H9 (cell line): ENCODE measurements at regions not wholly inside any gene's neighbourhood (a gene's known extent, or its start where the extent isn't known, plus 50 kb on each side); places are given as distances from the start of the nearest gene placed in this dataset.

Experiments used
- DNase-seq: peaks from one replicate; pipeline ENCODE4 v3.0.0-alpha.2; 2017
- H2AFZ ChIP-seq: one replicate; pipeline ENCODE4 v1.6.1; 2013; ENCODE audit warnings: mild to moderate bottlenecking, low read length, control low read depth, moderate library complexity
- H2AK5ac ChIP-seq: 2 replicates; pipeline ENCODE4 v1.6.1; 2013; ENCODE audit warnings: low read length, control low read depth, mixed read lengths; ENCODE audit not compliant: insufficient read length
- H2BK120ac ChIP-seq: one replicate; pipeline ENCODE4 v1.6.1; 2013; ENCODE audit warnings: low read depth, mild to moderate bottlenecking, low read length, control low read depth, inconsistent platforms; ENCODE audit not compliant: poor library complexity, severe bottlenecking
- H2BK12ac ChIP-seq: 2 replicates; pipeline ENCODE4 v1.6.1; 2013; ENCODE audit warnings: low read length, control low read depth, mixed read lengths, low read depth; ENCODE audit not compliant: insufficient read length
- H2BK15ac ChIP-seq: 2 replicates; pipeline ENCODE4 v1.6.1; 2013; ENCODE audit warnings: low read depth, low read length, control low read depth
- H2BK20ac ChIP-seq: one replicate; pipeline ENCODE4 v1.6.1; 2013; ENCODE audit warnings: low read depth, mild to moderate bottlenecking, low read length, control low read depth, inconsistent platforms; ENCODE audit not compliant: poor library complexity, severe bottlenecking
- H2BK5ac ChIP-seq: 2 replicates; pipeline ENCODE4 v1.6.1; 2013; ENCODE audit warnings: low read length, control low read depth, mixed read lengths; ENCODE audit not compliant: insufficient read length
- H3K14ac ChIP-seq: 2 replicates; pipeline ENCODE4 v1.6.1; 2013; ENCODE audit warnings: low read length, control low read depth; ENCODE audit not compliant: insufficient read depth
- H3K18ac ChIP-seq: 2 replicates; pipeline ENCODE4 v1.6.1; 2013; ENCODE audit warnings: low read depth, mild to moderate bottlenecking, mixed read lengths, low read length, control low read depth; ENCODE audit not compliant: insufficient read length
- H3K23ac ChIP-seq: 2 replicates; pipeline ENCODE4 v1.6.1; 2013; ENCODE audit warnings: low read length, control low read depth, mixed read lengths, low read depth; ENCODE audit not compliant: insufficient read length
- H3K23me2 ChIP-seq: 2 replicates; pipeline ENCODE4 v1.6.1; 2013; ENCODE audit warnings: low read depth, mild to moderate bottlenecking, mixed read lengths, low read length, control low read depth; ENCODE audit not compliant: insufficient read length, poor library complexity, severe bottlenecking
- H3K27ac ChIP-seq: 2 replicates; pipeline ENCODE4 v1.5.1; 2013; ENCODE audit warnings: low read length, control low read depth, mixed read lengths, low read depth; ENCODE audit not compliant: insufficient read length
- H3K27me3 ChIP-seq: 2 replicates; pipeline ENCODE4 v1.6.1; 2013; ENCODE audit warnings: low read length, control low read depth, inconsistent platforms; ENCODE audit not compliant: insufficient read depth
- H3K4ac ChIP-seq: 2 replicates; pipeline ENCODE4 v1.6.1; 2013; ENCODE audit warnings: low read depth, mild to moderate bottlenecking, control low read depth, inconsistent platforms, low read length, moderate library complexity
- H3K4me1 ChIP-seq: 2 replicates; pipeline ENCODE4 v1.6.1; 2013; ENCODE audit warnings: low read length, control low read depth, inconsistent platforms; ENCODE audit not compliant: insufficient read depth
- H3K4me2 ChIP-seq: 2 replicates; pipeline ENCODE4 v1.6.1; 2013; ENCODE audit warnings: low read length, control low read depth, mixed read lengths; ENCODE audit not compliant: insufficient read length, insufficient read depth
- H3K56ac ChIP-seq: 2 replicates; pipeline ENCODE4 v1.6.1; 2013; ENCODE audit warnings: low read depth, mild to moderate bottlenecking, mixed read lengths, low read length, control low read depth; ENCODE audit not compliant: insufficient read length
- H3K79me1 ChIP-seq: 2 replicates; pipeline ENCODE4 v1.6.1; 2013; ENCODE audit warnings: low read depth, mild to moderate bottlenecking, moderate library complexity, low read length, control low read depth, inconsistent platforms; ENCODE audit not compliant: insufficient read depth, poor library complexity, severe bottlenecking
- H3K79me2 ChIP-seq: 2 replicates; pipeline ENCODE4 v1.6.1; 2013; ENCODE audit warnings: low read length, control low read depth, inconsistent platforms; ENCODE audit not compliant: insufficient read depth
- H3K9ac ChIP-seq: 2 replicates; pipeline ENCODE4 v1.6.1; 2013; ENCODE audit warnings: low read length, control low read depth, mixed read lengths; ENCODE audit not compliant: insufficient read length; ENCODE audit errors: extremely low read depth
- H3K9me3 ChIP-seq: one replicate; pipeline ENCODE4 v1.6.1; 2013; ENCODE audit warnings: low read depth, low read length, inconsistent platforms; ENCODE audit not compliant: control insufficient read depth
- H3T11ph ChIP-seq: one replicate; pipeline ENCODE4 v1.6.1; 2013; ENCODE audit warnings: mild to moderate bottlenecking, low read length, control low read depth, inconsistent platforms
- H4K20me1 ChIP-seq: one replicate; pipeline ENCODE4 v1.6.1; 2013; ENCODE audit not compliant: control insufficient read depth, insufficient read length, insufficient read depth
- H4K5ac ChIP-seq: 2 replicates; pipeline ENCODE4 v1.6.1; 2013; ENCODE audit warnings: low read depth, mild to moderate bottlenecking, mixed read lengths, low read length, control low read depth; ENCODE audit not compliant: insufficient read length
- H4K8ac ChIP-seq: replicated peaks from 2 replicates; pipeline ENCODE4 v1.6.1; 2013; ENCODE audit warnings: low read length, control low read depth, mixed read lengths, low read depth; ENCODE audit not compliant: insufficient read length
- H4K91ac ChIP-seq: 2 replicates; pipeline ENCODE4 v1.6.1; 2013; ENCODE audit warnings: low read depth, mild to moderate bottlenecking, moderate library complexity, mixed read lengths, low read length, control low read depth; ENCODE audit not compliant: insufficient read length
- H3K27ac Mint-ChIP-seq, 3 experiments: 2 replicates in 2 of 3; 3 replicates in 1 of 3; pipeline ENCODE4 v1.8.0; 2020 to 2021; ENCODE audit warnings: mixed read lengths in 3 of 3, mild to moderate bottlenecking in 1 of 3, moderate library complexity in 1 of 3
- H3K27me3 Mint-ChIP-seq: 2 replicates; pipeline ENCODE4 v1.8.0; 2021; ENCODE audit warnings: low read depth, mild to moderate bottlenecking, moderate library complexity, mixed read lengths
- H3K36me3 Mint-ChIP-seq, 3 experiments: 2 replicates in 2 of 3; 3 replicates in 1 of 3; pipeline ENCODE4 v1.8.0; 2020 to 2021; ENCODE audit warnings: low read depth in 3 of 3, mixed read lengths in 3 of 3; ENCODE audit not compliant: insufficient read depth in 1 of 3
- H3K4me1 Mint-ChIP-seq, 2 experiments: 2 replicates each; pipeline ENCODE4 v1.8.0; 2020; ENCODE audit warnings: mixed read lengths in 2 of 2
- H3K4me3 Mint-ChIP-seq, 2 experiments: 2 replicates in 1 of 2; 3 replicates in 1 of 2; pipeline ENCODE4 v1.8.0; 2020 to 2021; ENCODE audit warnings: mild to moderate bottlenecking in 2 of 2, mixed read lengths in 2 of 2, moderate library complexity in 1 of 2
- H3K9me3 Mint-ChIP-seq, 2 experiments: 2 replicates in 1 of 2; 3 replicates in 1 of 2; pipeline ENCODE4 v1.8.0; 2020; ENCODE audit warnings: mild to moderate bottlenecking in 2 of 2, mixed read lengths in 2 of 2, moderate library complexity in 1 of 2
- WGBS: extraction: QIAGEN DNeasy Blood & Tissue Kit; methylation state at CpG from one replicate; pipeline ENCODE4 v1.1.7; 2013; ENCODE audit warnings: missing lambda C conversion rate, low lambda C conversion rate, mixed read lengths; ENCODE audit not compliant: insufficient read length; ENCODE audit errors: extremely low coverage; 5-methylcytosine and 5-hydroxymethylcytosine counted together
- TF ChIP-seq, protein P1 (sequence below): fragments of 200-600 bp; sonication (generic); conservative IDR thresholded peaks from 3 replicates; pipeline ENCODE4 v1.8.0; 2021; ENCODE audit warnings: antibody characterized with exemption, mild to moderate bottlenecking

GRCh38 chr1:208423526-208423925 is 179.3 kb upstream of the PLXNA2 start:
- no peaks in the 10 kb centered on the region; a peak in 1 of 5 replicates for H3K9me3 Mint-ChIP-seq
- no peak overlapping the region for H2BK12ac ChIP-seq
- H3K79me1 ChIP-seq = no peaks in the 10 kb centered on the region
- H3K27me3 ChIP-seq = no peaks in the 10 kb centered on the region
- H3K9ac ChIP-seq = no peak overlapping the region
- H3K4me2 ChIP-seq = no peak overlapping the region
- H3K4me3 Mint-ChIP-seq = no peak overlapping the region
- no peaks in the 10 kb centered on the region for H3K36me3 Mint-ChIP-seq
- H2BK5ac ChIP-seq = no peak overlapping the region
- H4K5ac ChIP-seq = no peak overlapping the region
- H4K91ac ChIP-seq = no peak overlapping the region
- no peak overlapping the region for H3K18ac ChIP-seq
- no peak overlapping the region for H2AK5ac ChIP-seq
- no peaks in the 10 kb centered on the region; the same call in 1 of the 2 replicates for H3K27me3 Mint-ChIP-seq
- H3K79me2 ChIP-seq = no peaks in the 10 kb centered on the region
- DNase-seq = no peak
- TF ChIP-seq, protein P1, sequence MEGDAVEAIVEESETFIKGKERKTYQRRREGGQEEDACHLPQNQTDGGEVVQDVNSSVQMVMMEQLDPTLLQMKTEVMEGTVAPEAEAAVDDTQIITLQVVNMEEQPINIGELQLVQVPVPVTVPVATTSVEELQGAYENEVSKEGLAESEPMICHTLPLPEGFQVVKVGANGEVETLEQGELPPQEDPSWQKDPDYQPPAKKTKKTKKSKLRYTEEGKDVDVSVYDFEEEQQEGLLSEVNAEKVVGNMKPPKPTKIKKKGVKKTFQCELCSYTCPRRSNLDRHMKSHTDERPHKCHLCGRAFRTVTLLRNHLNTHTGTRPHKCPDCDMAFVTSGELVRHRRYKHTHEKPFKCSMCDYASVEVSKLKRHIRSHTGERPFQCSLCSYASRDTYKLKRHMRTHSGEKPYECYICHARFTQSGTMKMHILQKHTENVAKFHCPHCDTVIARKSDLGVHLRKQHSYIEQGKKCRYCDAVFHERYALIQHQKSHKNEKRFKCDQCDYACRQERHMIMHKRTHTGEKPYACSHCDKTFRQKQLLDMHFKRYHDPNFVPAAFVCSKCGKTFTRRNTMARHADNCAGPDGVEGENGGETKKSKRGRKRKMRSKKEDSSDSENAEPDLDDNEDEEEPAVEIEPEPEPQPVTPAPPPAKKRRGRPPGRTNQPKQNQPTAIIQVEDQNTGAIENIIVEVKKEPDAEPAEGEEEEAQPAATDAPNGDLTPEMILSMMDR = no peak
- H2BK120ac ChIP-seq = no peak overlapping the region
- no peak overlapping the region for H2BK15ac ChIP-seq
- no peak overlapping the region for H3K14ac ChIP-seq
- no peak overlapping the region for H4K8ac ChIP-seq
- H3K4ac ChIP-seq = no peak overlapping the region
- H3K23me2 ChIP-seq = no peaks in the 10 kb centered on the region
- no peak overlapping the region for H2AFZ ChIP-seq
- no peak overlapping the region for H3T11ph ChIP-seq
- H3K4me1 ChIP-seq = peaks cover 4% of the 10 kb centered on the region; the same call in 1 of the 2 replicates
- H3K27ac Mint-ChIP-seq = no peak overlapping the region
- no peak overlapping the region for H3K23ac ChIP-seq
- no peak overlapping the region for H3K27ac ChIP-seq
- no peak overlapping the region for H3K56ac ChIP-seq
- WGBS = no CpG with 5 or more reads among the region's 3 CpGs
- H4K20me1 ChIP-seq = no peaks in the 10 kb centered on the region
- no peak overlapping the region for H2BK20ac ChIP-seq
- peaks cover 6% of the 10 kb centered on the region in 2 experiments; a peak in 3 of 4 replicates for H3K4me1 Mint-ChIP-seq
- H3K9me3 ChIP-seq = no peaks in the 10 kb centered on the region
